ENCODE measurements at regions not wholly inside any gene's neighbourhood (a gene's known extent, or its start where the extent isn't known, plus 50 kb on each side); places are given as distances from the start of the nearest gene placed in this dataset.

- H3K4me1 ChIP-seq (ENCODE audit: low read length), result no peaks in the 10 kb centered on the region
- no peaks in the 10 kb centered on the region for H4K20me1 ChIP-seq (ENCODE audit: insufficient read depth, low read length)
- H3K36me3 ChIP-seq (replicated peaks; ENCODE audit: insufficient read depth, low read length), result no peaks in the 10 kb centered on the region
- H2AFZ ChIP-seq (ENCODE audit: low read length), result no peak overlapping the region
- no peaks in the 10 kb centered on the region for H3K27me3 ChIP-seq (replicated peaks; ENCODE audit: insufficient read depth, low read length)
- no peaks in the 10 kb centered on the region for H3K9me2 ChIP-seq (replicated peaks; ENCODE audit: insufficient read depth, low read length)
- no peak overlapping the region for H3K4me2 ChIP-seq (ENCODE audit: low read depth, low read length)
- TF ChIP-seq EZH2phosphoT487 (IDR thresholded peaks at IDR 0.05; ENCODE audit: low read length) (no peak), CTCF (IDR thresholded peaks at IDR 0.05; ENCODE audit: low read length) (no peak), EZH2 (optimal IDR thresholded peaks at IDR 0.05; ENCODE audit: low read depth, low read length) (no peak)
- no peak for DNase-seq
- H3F3A ChIP-seq (ENCODE audit: insufficient read depth, low read length), result no peaks in the 10 kb centered on the region
- H3K79me2 ChIP-seq (ENCODE audit: low read length), result no peaks in the 10 kb centered on the region
- H3K27ac ChIP-seq (ENCODE audit: low read length), result no peak overlapping the region
- no peak overlapping the region for H3K9ac ChIP-seq (ENCODE audit: low read length)
- H3K9me3 ChIP-seq (replicated peaks; ENCODE audit: insufficient read depth, low read length), result no peaks in the 10 kb centered on the region
- no peak overlapping the region for H3K4me3 ChIP-seq (ENCODE audit: low read length)
Observed at GRCh38 chr18:67007999-67008398, 404.1 kb upstream of the CDH19 start.

GRCh38 chr18:67007085-67007484, 403.2 kb upstream of the CDH19 start:
- TF ChIP-seq EZH2phosphoT487 (IDR thresholded peaks at IDR 0.05; ENCODE audit: low read length) (no peak), CTCF (IDR thresholded peaks at IDR 0.05; ENCODE audit: low read length) (no peak), EZH2 (optimal IDR thresholded peaks at IDR 0.05; ENCODE audit: low read depth, low read length) (no peak)
- Histone ChIP-seq H3K9ac (ENCODE audit: low read length) (no peak overlapping the region), H3K27me3 (replicated peaks; ENCODE audit: insufficient read depth, low read length) (no peaks in the 10 kb centered on the region), H3K27ac (ENCODE audit: low read length) (no peak overlapping the region), H3F3A (ENCODE audit: insufficient read depth, low read length) (no peaks in the 10 kb centered on the region), H4K20me1 (ENCODE audit: insufficient read depth, low read length) (no peaks in the 10 kb centered on the region), H3K4me2 (ENCODE audit: low read depth, low read length) (no peak overlapping the region), H3K9me3 (replicated peaks; ENCODE audit: insufficient read depth, low read length) (no peaks in the 10 kb centered on the region), H3K79me2 (ENCODE audit: low read length) (no peaks in the 10 kb centered on the region), H3K4me1 (ENCODE audit: low read length) (no peaks in the 10 kb centered on the region), H3K36me3 (replicated peaks; ENCODE audit: insufficient read depth, low read length) (no peaks in the 10 kb centered on the region), H3K9me2 (replicated peaks; ENCODE audit: insufficient read depth, low read length) (no peaks in the 10 kb centered on the region), H2AFZ (ENCODE audit: low read length) (no peak overlapping the region), H3K4me3 (ENCODE audit: low read length) (no peak overlapping the region)
- peak; percentile 15 for DNase-seq

- DNase-seq, result no peak
- Histone ChIP-seq H3K79me2 (ENCODE audit: low read length) (no peaks in the 10 kb centered on the region), H4K20me1 (ENCODE audit: insufficient read depth, low read length) (no peaks in the 10 kb centered on the region), H3K9me2 (replicated peaks; ENCODE audit: insufficient read depth, low read length) (no peaks in the 10 kb centered on the region), H2AFZ (ENCODE audit: low read length) (no peak overlapping the region), H3K9ac (ENCODE audit: low read length) (no peak overlapping the region), H3K27ac (ENCODE audit: low read length) (no peak overlapping the region), H3K4me2 (ENCODE audit: low read depth, low read length) (no peak overlapping the region), H3K36me3 (replicated peaks; ENCODE audit: insufficient read depth, low read length) (no peaks in the 10 kb centered on the region), H3K4me3 (ENCODE audit: low read length) (no peak overlapping the region), H3K4me1 (ENCODE audit: low read length) (no peaks in the 10 kb centered on the region), H3K9me3 (replicated peaks; ENCODE audit: insufficient read depth, low read length) (no peaks in the 10 kb centered on the region), H3K27me3 (replicated peaks; ENCODE audit: insufficient read depth, low read length) (no peaks in the 10 kb centered on the region), H3F3A (ENCODE audit: insufficient read depth, low read length) (no peaks in the 10 kb centered on the region)
- TF ChIP-seq CTCF (IDR thresholded peaks at IDR 0.05; ENCODE audit: low read length), result no peak
- no peak for TF ChIP-seq EZH2phosphoT487 (IDR thresholded peaks at IDR 0.05; ENCODE audit: low read length)
- TF ChIP-seq EZH2 (optimal IDR thresholded peaks at IDR 0.05; ENCODE audit: low read depth, low read length), result no peak
Observed at GRCh38 chr18:67001052-67001451, 397.2 kb upstream of the CDH19 start.
